ENCODE measurements at regions not wholly inside any gene's neighbourhood (a gene's known extent, or its start where the extent isn't known, plus 50 kb on each side); places are given as distances from the start of the nearest gene placed in this dataset.

- TF ChIP-seq RNF2 (IDR thresholded peaks at IDR 0.05; ENCODE audit: borderline replicate concordance, low read depth) (no peak), NPAS2 (CRISPR knock-in tag; IDR thresholded peaks at IDR 0.05; ENCODE audit: borderline replicate concordance) (no peak), FOXS1 (CRISPR knock-in tag; IDR thresholded peaks at IDR 0.05) (no peak), GATA3 (IDR thresholded peaks at IDR 0.05; ENCODE audit: borderline replicate concordance) (peak; percentile 85), CEBPB (IDR thresholded peaks at IDR 0.05) (peak in 1 of 2 experiments; percentile 32; a peak in 3 of 4 replicates), NR3C1 (IDR thresholded peaks at IDR 0.05) (no peak), MAZ (IDR thresholded peaks at IDR 0.05; ENCODE audit: borderline replicate concordance, low read depth, low read length) (no peak), HEYL (CRISPR knock-in tag; IDR thresholded peaks at IDR 0.05) (no peak), JUN (IDR thresholded peaks at IDR 0.05) (peak; percentile 29 to 63; a peak in 1 of 5 replicates)
These were observed 184.2 kb upstream of the FOXA2 start (continued) for GRCh38 chr20:22768266-22769178.

- no peak overlapping the region for H3K4me3 ChIP-seq
- no peak for ATAC-seq
- peaks cover 63% of the 10 kb centered on the region for H3K4me1 ChIP-seq
- POLR2A ChIA-PET: no interaction called here
- no peak overlapping the region for H3K4me2 ChIP-seq
- peaks cover 21% of the 10 kb centered on the region for H3K9me3 ChIP-seq
- no peak for DNase-seq (ENCODE audit: low read depth in 1 of 2, low spot score in 1 of 2)
- peak overlapping the region; percentile 92 to 98 for H3K27ac ChIP-seq
- peak; percentile 59 for FAIRE-seq
- TF ChIP-seq KDM5A (IDR thresholded peaks at IDR 0.05): no peak
- TF ChIP-seq CHD2 (IDR thresholded peaks at IDR 0.05; ENCODE audit: low read length, partially characterized antibody): no peak
- no peak for TF ChIP-seq MAZ (IDR thresholded peaks at IDR 0.05; ENCODE audit: borderline replicate concordance, low read depth, low read length)
- TF ChIP-seq, protein P1, sequence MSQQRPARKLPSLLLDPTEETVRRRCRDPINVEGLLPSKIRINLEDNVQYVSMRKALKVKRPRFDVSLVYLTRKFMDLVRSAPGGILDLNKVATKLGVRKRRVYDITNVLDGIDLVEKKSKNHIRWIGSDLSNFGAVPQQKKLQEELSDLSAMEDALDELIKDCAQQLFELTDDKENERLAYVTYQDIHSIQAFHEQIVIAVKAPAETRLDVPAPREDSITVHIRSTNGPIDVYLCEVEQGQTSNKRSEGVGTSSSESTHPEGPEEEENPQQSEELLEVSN (IDR thresholded peaks at IDR 0.05; ENCODE audit: borderline replicate concordance, low read depth): no peak
- CTCF ChIA-PET: interaction anchor here (0.8 to 3.4 kb wide), 2 partner anchors 79 to 280 kb away, joined by 3 to 21 read pairs; no protein-coding TSS in a partner anchor
These were observed 185.9 kb upstream of the FOXA2 start for GRCh38 chr20:22770241-22770800.

DNA sequence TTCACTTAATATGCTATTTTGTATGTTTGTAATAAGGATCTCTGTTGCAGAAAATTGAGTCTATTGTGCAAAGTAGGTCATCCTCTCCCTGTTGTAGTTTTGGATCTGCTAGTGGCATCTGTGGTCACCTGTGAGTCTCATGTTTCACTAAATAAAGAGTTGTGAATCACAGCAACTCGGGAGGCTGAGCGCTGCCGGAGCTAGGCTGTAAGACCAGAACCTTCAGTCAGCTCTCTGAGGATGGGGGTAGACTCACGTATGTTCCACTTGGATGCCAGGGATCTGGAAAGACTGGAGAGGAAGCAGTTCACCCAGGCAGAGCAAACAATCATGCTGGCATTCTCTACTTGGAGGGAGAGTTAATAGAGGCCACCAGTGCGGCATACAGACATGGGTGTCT, 187.3 kb upstream of the FOXA2 start:
- ATAC-seq (no peak), FAIRE-seq (no peak), DNase-seq (ENCODE audit: low read depth in 1 of 2, low spot score in 1 of 2) (no peak)
- ChIA-PET POLR2A (no interaction called here), CTCF (interaction anchor here (0.8 to 3.4 kb wide), 4 partner anchors 39 to 429 kb away, joined by 3 to 21 read pairs (median 4); no protein-coding TSS in a partner anchor)
- peak overlapping the region; percentile 92 to 98 for H3K27ac ChIP-seq
- no peak overlapping the region for H3K4me2 ChIP-seq
- no peak overlapping the region for H3K4me3 ChIP-seq
- TF ChIP-seq MAX (IDR thresholded peaks at IDR 0.05) (no peak), FOSL2 (IDR thresholded peaks at IDR 0.05) (no peak), FOSL2 (CRISPR knock-in tag; IDR thresholded peaks at IDR 0.05) (no peak), RFX5 (IDR thresholded peaks at IDR 0.05) (no peak), HDAC2 (IDR thresholded peaks at IDR 0.05) (no peak), NPAS2 (CRISPR knock-in tag; IDR thresholded peaks at IDR 0.05; ENCODE audit: borderline replicate concordance) (no peak), TP53 (CRISPR knock-in tag; IDR thresholded peaks at IDR 0.05) (no peak), KDM1A (IDR thresholded peaks at IDR 0.05; ENCODE audit: low read depth) (no peak)
- TF ChIP-seq, protein P1 (IDR thresholded peaks at IDR 0.05; ENCODE audit: borderline replicate concordance, low read depth): no peak
- TF ChIP-seq, protein P2, sequence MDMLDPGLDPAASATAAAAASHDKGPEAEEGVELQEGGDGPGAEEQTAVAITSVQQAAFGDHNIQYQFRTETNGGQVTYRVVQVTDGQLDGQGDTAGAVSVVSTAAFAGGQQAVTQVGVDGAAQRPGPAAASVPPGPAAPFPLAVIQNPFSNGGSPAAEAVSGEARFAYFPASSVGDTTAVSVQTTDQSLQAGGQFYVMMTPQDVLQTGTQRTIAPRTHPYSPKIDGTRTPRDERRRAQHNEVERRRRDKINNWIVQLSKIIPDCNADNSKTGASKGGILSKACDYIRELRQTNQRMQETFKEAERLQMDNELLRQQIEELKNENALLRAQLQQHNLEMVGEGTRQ (IDR thresholded peaks at IDR 0.05): no peak
- H3K4me1 ChIP-seq: peaks cover 73% of the 10 kb centered on the region
- H3K9me3 ChIP-seq: peaks cover 28% of the 10 kb centered on the region
- WGBS (ENCODE audit: missing lambda C conversion rate): 81% methylated on average over 5 of the region's 5 CpGs
